DLD1 (cell line): ENCODE measurements at regions not wholly inside any gene's neighbourhood (a gene's known extent, or its start where the extent isn't known, plus 50 kb on each side); places are given as distances from the start of the nearest gene placed in this dataset.
"Not testable (repeated sequence)": the region's sequence is repeated elsewhere in the genome, so short reads cannot be mapped to it uniquely, and the experiment has no call there.

Experiments
- in situ Hi-C: cut with HindIII; loops from 2 replicates; pipeline ENCODE4 v1.10.0; 2017; ENCODE audit warnings: low sequenced_read_pairs

DNA sequence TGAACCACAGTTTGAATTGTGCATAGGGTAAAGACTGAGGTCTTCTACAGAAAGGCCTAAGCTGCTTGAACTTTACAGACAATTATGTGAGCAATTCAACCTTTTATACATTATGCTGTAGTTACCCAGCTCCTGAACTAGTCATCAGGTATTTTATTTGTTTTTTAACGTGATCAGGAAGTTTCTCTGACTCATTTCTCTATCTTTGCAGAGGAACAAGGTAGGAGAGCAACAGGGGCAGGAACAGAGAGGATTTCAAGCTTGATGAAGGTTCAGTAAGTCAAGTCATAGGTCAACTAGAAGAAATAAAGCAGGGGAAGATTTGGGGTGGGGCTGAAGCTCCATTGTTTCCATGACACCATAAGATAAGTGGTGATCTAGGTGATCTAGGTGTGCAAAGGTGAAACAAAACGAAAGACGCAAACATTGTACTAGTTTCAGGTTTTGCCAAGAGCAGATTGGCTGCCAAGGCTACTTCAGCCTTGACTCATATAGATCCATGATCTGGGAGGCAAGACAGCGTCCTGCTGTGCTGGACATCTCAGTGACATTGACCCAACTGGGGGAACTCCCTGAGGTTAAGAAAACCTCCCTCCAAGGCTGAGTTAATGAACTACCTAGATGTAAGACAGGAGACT, 198.1 kb downstream of the DAD1 start:
- in situ Hi-C loops = no loop called here

DNA sequence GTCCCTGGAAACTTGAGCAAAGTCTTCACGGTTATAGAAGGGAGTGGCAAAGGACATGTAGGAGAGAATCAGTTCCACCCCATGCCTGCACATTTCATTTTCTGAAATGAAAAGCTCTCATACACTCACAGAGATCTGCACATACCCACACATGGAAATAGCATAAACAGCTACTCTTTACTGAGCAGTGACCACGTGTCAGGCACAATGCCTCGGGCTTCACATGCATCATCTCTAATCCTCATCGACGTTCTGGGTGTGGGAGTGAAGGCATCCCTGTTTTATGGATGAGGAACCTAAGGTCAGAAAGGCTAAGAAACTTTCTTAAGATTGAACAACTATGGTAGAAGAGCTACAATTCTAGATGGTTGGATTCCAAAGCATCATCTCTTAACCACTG, 198.8 kb downstream of the DAD1 start:
- in situ Hi-C loops = no loop called here

DNA sequence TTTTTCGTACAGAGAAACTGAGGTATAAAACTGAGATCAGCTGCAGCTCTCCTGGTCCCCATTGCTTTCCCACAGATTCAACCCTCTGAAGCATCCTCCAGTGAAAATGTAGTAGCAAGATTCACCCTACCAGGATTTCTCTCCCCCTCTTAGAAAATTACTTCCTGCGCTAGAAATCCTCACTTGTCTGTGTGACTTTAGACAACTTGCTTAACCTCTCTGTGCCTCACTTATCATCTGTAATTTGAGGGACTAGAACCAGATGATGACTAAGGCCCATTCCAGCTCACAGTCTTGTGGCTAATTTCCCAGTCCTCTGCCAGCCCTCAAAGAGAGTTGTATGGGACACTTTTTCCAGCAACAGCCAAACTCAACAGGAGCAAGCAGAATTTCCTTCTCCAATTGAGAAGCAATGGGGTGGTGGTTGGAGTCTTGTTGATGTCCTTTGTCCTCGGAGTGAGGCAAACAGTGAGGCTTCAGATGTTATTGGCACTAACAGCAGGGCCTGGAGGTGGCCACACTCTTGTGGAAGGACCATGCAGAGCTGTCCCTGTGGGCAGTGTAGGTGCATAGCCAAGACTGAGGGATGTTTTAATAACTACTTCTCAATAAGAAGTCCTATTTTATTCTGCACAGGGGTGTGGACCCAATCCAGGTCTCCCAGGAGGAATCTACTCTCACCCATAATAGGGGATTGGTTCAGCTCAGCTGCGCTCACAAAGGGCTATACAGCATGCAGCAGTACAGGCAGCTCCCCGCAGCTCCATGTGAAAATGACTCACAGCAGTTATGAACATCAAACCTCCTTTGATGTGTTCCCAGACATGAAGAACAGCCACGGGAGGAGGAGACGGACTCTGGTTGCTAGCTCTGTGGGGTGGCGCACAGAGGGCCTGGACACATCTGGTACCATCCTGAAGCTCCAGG, 200.1 kb downstream of the DAD1 start:
- in situ Hi-C loops = no loop called here

DNA sequence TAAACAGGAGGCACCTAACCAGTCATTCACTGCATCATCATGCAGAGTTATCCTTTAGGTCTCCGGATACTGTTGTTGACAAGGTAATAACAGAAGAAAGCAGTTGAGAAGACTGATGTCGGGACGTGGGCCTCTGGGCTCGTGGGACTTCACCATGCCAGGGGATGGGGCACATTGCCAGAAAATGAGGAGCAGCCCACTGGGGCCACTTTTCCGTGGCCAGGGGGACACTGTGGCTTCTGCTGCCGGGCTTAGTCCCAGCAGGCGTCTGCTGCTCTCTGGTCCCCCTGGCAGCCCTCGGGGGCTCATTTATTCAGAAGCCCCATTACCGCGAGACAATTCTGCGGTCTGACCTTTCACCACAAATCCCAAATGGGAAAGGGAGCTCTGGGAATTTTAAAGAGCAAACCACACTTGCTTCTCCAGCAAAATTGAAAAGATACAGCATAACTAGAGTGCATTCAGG, 201.2 kb downstream of the DAD1 start:
- in situ Hi-C loops = no loop called here

DNA sequence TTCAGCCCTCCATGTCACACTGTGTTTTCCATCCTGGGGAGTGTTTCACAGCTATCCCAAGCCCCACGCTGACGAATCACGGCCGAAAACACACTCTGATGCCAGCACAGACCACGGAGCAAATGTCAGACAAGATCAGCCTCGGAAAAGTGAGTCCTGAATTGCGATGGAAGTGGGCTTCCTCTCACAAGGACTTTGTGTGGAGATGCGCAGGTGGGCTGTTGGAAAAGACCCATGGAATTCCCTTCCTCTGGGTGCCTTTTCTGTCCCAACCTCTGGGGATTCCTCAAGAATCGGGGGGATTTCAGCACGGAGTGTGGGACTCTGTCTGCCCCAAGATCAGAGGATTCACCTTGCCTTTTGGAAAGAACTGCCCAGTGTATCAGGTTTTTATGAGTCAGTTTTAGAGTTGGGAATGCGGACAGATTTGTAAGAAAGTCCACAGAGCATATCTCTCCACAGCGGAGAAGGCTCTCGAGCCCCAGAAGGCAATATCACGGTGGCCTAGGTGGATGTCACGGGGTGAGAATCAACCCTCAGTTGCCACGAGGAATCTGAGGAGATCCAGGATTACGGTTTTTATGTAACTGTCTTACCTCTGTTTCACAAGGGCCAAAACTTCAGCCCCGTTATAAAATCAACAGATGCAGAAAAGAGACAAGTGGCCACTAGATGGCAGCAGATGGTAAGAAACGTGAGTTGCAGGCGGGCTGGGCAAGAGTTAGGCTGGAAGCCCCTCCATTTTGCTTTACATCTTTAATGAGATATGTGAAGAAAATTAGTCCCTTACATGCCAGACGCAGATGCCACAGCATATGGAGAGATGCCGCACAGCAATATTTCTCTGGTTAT, 201.9 kb downstream of the DAD1 start:
- in situ Hi-C loops = no loop called here

DNA sequence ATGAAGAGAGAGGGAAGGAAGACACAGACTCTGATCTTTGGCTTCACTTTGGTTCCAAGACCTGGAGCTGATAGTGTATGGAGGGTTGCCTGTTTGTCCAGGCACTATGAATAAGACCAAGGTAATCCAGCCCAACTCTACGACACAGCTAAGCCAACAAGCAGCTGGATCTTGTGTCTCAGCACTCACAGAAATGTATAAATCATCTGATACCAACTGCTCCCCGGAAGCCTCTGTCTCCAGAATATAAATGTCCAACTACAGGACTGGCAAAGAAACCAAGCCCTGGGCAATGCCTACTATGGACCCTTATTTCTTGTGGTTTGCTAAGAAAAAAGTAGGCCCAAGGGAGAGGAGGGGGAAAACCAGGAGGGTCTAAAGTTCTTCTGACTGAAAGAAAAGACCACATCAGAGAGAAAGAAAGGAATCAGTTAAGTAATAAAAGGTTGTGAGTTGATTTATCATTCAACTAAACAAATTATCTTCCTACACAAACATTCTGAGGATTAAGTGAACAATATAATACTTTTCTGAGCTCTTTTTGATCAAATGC, 204.0 kb downstream of the DAD1 start:
- in situ Hi-C loops = no loop called here

DNA sequence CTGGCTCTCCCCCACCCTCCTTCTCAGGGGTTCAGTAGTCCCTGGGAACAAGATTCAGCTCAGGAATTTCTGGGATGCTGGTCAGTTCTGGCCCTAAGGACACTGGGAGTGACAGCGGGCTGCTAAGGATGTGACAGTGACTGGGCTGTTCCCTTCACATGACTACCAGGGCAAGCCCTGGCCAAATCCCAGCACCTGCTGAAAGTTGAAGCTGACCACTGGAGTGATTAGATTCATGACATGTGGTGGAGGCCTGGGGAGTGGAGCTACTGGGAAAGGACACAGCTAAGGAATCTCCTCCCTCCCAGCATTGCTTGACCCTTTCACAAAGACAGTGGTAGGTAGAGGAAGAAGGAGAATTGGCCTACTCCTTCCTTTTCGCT, 204.9 kb downstream of the DAD1 start:
- in situ Hi-C loops = no loop called here

DNA sequence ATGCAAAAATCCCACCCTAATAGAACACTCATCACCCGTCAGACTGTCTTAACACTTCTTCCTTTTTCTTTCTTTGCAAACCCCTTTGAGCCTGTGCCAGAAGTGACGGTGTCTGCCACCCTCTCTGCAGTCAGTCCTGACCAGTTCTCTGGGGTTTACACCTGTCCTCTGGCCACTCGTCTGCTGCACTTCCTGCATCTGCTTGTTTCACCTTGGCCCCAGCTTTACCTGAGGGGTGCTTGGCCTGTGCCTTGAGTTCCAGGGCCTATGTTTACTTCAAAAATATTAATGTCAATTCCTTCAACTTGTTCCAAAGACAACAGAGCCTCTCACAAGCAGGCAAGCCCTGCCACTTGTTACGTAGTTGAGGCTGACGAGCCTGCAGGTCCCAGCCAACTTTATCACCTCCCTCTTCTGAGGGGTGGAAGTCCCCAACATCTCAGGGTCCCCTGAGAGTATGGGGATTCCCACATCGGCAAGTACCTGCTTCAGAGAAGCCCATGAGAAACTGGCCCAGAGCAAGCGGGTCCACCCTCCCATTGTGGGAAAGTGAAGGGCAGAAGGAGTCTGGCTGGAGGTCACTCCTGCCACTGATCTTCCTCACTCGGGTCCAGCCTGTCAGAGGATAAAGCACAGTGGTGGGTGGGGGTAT, 205.4 kb downstream of the DAD1 start:
- in situ Hi-C loops = no loop called here

DNA sequence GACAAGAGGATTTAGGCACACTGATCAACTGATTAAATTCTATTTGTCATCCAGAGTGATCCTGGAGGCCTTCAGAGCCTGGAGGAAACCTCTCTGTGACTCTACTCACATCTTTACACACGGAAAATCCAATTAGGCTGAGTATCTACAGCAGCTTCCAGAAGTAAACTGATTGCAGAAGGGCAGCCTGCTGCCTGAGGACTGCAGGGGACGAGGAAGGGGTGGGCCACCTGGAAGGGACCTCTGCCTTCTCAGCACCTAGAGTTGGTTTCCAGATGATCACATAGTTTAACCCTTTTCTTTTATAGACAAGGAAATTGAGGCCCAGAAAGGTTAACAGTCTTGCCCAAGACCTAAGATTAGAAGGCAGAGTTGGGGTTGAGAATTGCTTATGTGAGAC, 206.1 kb downstream of the DAD1 start:
- in situ Hi-C loops = no loop called here

DNA sequence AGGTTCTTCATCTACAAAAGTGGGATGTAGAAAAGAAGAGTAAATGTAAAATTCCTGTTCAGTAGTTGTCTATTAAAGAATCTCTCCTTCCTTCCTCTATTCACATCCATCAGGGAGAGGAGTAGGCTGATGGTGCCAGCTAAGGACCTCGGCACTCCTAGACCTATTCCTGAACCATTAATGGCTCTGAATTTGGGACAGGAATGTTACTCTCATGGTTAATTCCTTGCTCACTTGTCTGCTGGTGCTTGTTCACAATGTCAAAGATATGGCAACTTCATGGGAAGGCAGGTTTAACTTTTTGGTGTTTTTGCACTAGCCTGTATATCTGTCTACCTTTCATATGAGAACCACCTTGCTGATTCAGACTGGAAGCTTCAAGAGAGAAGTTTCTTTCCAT, 206.6 kb downstream of the DAD1 start:
- in situ Hi-C loops = no loop called here

DNA sequence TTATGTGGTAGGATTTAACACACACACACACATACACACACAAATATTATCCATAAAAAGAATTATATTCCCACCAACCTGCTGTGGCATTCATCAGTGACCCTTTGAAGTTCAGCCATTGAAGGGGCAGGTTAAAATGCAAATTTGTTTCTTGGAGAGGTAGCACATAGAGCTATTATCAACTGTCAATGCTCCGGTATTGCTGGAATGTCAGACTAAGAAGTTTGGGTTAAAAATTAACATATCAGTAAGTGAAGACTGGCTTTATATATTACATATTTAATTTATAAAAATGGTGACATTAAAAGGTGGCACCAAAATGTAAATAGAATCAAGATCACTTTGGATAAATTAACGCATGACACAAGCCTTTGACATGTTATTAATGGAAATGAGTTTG, 207.3 kb downstream of the DAD1 start:
- in situ Hi-C loops = no loop called here

DNA sequence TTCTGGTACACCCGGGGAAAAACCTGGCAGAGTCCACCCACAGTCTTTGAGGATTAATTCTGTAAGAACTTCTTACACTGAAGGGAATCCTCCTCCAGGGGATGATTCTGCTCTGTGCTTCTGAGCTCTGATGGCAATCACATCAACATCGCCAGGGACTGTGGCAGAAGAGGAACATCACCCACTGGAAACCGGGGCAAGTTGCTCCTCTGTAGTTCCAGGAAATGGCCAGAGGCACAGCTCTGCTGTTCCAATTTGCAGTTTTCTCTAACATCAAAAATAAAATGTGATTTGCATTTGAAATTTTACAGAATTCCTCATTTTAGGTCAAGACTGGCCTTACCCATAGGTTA, 207.6 kb downstream of the DAD1 start:
- in situ Hi-C loops = no loop called here

DNA sequence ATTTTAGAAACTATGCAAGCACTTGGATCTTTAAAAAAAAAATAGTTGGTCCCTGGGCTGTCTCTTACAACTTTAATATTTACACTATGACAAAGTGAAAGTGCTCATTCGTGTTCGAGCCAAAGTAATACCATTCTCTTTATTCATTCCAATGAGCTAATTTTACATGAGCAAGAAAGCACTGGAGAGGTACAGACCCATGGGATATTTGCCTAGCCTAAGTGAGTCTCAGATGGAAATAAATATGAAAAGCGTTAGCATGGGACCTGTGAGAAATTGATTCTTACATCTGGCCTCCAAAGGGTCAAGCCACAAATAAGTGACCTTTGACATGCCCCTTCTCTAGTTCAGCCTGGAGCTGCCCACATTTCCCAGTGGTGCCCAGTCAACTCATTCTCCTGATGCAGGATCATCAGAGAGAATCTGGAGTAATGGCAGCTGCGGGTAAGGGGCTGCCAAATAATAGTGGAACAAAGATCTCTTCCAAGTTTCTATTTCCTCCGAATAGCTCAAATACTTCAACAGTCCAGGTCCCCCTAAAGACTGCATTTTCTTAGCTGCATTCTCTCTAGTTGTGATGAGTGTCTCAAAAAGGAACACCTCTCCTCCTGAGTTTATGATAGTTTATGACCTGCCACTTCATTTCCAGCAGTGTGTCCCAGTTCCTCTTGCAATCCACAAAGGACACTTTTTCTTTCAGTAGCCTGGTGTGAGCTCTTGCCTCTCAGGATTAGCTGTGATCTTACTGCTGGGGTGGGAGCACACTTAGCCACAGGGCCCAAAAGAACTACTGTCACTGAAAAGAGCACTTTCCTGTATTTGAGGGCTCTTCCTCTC, 208.2 kb downstream of the DAD1 start:
- in situ Hi-C loops = no loop called here

DNA sequence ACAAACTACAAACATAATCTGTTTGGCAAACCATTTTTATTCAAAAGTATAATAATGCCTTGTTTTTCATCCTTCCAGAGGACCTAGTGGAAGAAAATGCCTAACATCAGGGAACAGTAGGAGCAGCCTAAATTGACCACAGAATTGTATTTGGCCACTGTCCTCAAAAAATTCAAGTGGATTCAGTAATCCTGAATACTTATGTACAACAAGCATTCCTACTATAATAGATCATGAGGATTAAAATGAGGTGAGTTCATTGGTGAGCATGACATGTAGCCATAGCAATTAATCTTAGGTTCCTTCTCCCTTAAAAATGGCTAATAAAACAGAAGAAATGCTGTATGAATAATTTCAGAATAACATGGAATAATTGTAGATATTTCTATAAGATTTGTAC, 209.3 kb downstream of the DAD1 start:
- in situ Hi-C loops = no loop called here

DNA sequence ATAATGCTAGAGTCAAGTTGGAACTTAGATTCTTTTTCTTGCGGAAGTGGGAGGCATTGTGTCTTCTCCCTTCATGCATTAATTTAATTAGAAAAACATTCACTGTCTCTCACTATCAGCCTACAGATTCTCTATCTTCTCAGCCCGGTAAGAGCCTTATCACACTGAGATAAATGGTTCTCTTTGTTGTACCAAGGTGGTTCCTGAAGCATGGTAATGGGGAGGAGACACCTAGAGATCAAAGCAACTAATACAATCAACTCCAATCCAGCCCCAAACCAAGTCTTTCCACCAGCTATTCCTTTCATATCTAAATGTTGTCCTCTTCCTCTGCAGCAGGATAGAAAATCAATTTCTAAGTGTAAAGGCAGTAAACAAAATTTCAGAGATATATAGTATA, 210.8 kb downstream of the DAD1 start:
- in situ Hi-C loops = no loop called here

DNA sequence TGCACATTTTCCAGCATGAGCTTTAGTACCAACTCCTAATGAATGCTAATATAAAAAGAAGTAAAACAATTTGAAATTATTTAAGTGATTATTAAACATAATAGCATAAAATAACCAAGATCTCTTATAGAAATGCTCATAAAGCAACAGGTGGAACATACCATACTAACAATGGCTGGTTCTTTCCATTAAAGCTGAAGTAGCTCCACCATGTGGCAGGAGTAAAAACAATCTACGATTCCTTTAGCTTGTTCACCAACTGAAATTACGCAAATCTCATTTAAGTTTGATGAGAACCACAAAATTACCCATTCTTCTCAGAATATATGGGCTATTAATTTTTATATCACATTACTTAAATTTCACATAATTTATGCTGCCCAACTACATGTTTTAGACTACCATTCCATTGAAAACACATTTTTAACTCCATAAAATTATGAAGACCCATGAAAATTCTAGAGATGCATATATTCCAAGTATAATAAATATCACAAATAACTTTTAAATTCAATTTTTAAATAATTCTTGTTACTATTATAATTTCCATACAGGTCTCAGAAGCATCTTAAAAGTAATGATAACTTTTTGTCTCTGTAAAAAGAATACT, 213.6 kb downstream of the DAD1 start:
- in situ Hi-C loops = no loop called here

DNA sequence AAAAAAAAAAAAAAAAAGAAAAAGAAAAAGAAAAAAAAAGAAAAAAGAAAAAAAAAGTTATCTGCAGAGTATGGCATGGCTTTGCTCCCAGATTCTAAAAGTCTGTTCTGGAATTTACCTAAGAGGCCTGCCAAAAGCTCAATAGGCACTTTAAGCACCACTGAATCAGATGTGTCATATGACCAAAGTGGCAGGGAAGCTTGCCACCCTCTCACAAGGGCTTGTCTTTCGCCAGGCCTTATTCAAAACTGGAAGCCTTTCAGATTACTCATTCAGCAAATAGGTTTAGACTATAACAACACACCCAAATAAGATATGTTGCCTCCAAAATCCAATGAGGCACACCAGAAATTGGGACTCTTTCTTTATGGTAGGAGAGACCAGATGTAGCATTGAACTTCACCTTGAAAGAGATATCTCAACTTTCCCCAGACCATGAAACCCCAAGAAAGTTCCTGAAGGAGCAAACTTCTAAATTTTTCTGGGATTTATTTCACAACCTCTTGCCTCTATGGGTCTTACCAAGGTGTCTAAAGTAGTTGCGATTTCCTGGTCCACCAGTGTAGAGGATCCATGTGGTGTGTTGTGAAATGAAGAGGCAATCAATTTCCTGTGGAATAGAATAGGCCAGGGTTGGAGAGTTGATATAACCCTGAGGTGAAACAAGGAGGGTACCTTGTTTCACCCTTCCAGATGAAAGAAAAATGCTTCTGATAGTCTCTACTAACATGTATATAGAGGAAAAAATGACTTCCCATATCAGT, 218.8 kb downstream of the DAD1 start:
- in situ Hi-C loops = no loop called here

DNA sequence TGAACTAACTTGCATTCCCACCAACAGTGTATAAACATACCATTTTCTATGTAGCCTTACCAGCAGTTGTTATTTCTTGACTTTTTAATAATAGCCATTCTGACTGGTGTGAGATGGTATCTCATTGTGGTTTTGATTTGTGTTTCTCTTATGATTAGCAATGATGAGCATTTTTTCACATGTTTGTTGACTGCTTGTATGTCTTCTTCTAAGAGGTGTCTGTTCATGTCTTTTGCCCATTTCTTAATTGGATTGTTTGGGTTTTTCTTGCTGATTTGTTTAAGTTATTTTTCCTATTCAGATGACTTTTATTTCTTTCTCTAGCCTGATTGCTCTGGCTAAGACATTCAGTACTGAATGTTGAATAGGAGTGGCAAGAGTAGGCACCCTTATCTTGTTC, 230.3 kb downstream of the DAD1 start:
- in situ Hi-C loops = no loop called here

DNA sequence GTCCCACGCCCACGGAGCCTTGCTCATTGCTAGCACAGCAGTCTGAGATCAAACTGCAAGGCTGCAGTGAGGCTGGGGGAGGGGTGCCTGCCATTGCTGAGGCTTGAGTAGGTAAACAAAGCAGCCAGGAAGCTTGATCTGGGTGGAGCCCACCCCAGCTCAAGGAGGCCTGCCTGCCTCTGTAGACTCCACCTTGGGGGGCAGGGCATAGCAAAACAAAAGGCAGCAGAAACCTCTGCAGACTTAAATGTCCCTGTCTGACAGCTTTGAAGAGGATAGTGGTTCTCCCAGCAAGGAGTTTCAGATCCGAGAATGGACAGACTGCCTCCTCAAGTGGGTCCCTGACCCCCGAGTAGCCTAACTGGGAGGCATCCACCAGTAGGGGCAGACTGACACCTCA, 239.7 kb downstream of the DAD1 start:
- in situ Hi-C loops = not testable (repeated sequence)
